H9 (cell line): ENCODE measurements at regions not wholly inside any gene's neighbourhood (a gene's known extent, or its start where the extent isn't known, plus 50 kb on each side); places are given as distances from the start of the nearest gene placed in this dataset.

Experiments
- DNase-seq: peaks from one replicate; pipeline ENCODE4 v3.0.0-alpha.2; 2017
- H2AFZ ChIP-seq: one replicate; pipeline ENCODE4 v1.6.1; 2013; ENCODE audit warnings: mild to moderate bottlenecking, low read length, control low read depth, moderate library complexity
- H2AK5ac ChIP-seq: 2 replicates; pipeline ENCODE4 v1.6.1; 2013; ENCODE audit warnings: low read length, control low read depth, mixed read lengths; ENCODE audit not compliant: insufficient read length
- H2BK120ac ChIP-seq: one replicate; pipeline ENCODE4 v1.6.1; 2013; ENCODE audit warnings: low read depth, mild to moderate bottlenecking, low read length, control low read depth, inconsistent platforms; ENCODE audit not compliant: poor library complexity, severe bottlenecking
- H2BK12ac ChIP-seq: 2 replicates; pipeline ENCODE4 v1.6.1; 2013; ENCODE audit warnings: low read length, control low read depth, mixed read lengths, low read depth; ENCODE audit not compliant: insufficient read length
- H2BK15ac ChIP-seq: 2 replicates; pipeline ENCODE4 v1.6.1; 2013; ENCODE audit warnings: low read depth, low read length, control low read depth
- H2BK20ac ChIP-seq: one replicate; pipeline ENCODE4 v1.6.1; 2013; ENCODE audit warnings: low read depth, mild to moderate bottlenecking, low read length, control low read depth, inconsistent platforms; ENCODE audit not compliant: poor library complexity, severe bottlenecking
- H2BK5ac ChIP-seq: 2 replicates; pipeline ENCODE4 v1.6.1; 2013; ENCODE audit warnings: low read length, control low read depth, mixed read lengths; ENCODE audit not compliant: insufficient read length
- H3K14ac ChIP-seq: 2 replicates; pipeline ENCODE4 v1.6.1; 2013; ENCODE audit warnings: low read length, control low read depth; ENCODE audit not compliant: insufficient read depth
- H3K18ac ChIP-seq: 2 replicates; pipeline ENCODE4 v1.6.1; 2013; ENCODE audit warnings: low read depth, mild to moderate bottlenecking, mixed read lengths, low read length, control low read depth; ENCODE audit not compliant: insufficient read length
- H3K23ac ChIP-seq: 2 replicates; pipeline ENCODE4 v1.6.1; 2013; ENCODE audit warnings: low read length, control low read depth, mixed read lengths, low read depth; ENCODE audit not compliant: insufficient read length
- H3K23me2 ChIP-seq: 2 replicates; pipeline ENCODE4 v1.6.1; 2013; ENCODE audit warnings: low read depth, mild to moderate bottlenecking, mixed read lengths, low read length, control low read depth; ENCODE audit not compliant: insufficient read length, poor library complexity, severe bottlenecking
- H3K27ac ChIP-seq: 2 replicates; pipeline ENCODE4 v1.5.1; 2013; ENCODE audit warnings: low read length, control low read depth, mixed read lengths, low read depth; ENCODE audit not compliant: insufficient read length
- H3K27me3 ChIP-seq: 2 replicates; pipeline ENCODE4 v1.6.1; 2013; ENCODE audit warnings: low read length, control low read depth, inconsistent platforms; ENCODE audit not compliant: insufficient read depth
- H3K4ac ChIP-seq: 2 replicates; pipeline ENCODE4 v1.6.1; 2013; ENCODE audit warnings: low read depth, mild to moderate bottlenecking, control low read depth, inconsistent platforms, low read length, moderate library complexity
- H3K4me1 ChIP-seq: 2 replicates; pipeline ENCODE4 v1.6.1; 2013; ENCODE audit warnings: low read length, control low read depth, inconsistent platforms; ENCODE audit not compliant: insufficient read depth
- H3K4me2 ChIP-seq: 2 replicates; pipeline ENCODE4 v1.6.1; 2013; ENCODE audit warnings: low read length, control low read depth, mixed read lengths; ENCODE audit not compliant: insufficient read length, insufficient read depth
- H3K56ac ChIP-seq: 2 replicates; pipeline ENCODE4 v1.6.1; 2013; ENCODE audit warnings: low read depth, mild to moderate bottlenecking, mixed read lengths, low read length, control low read depth; ENCODE audit not compliant: insufficient read length
- H3K79me1 ChIP-seq: 2 replicates; pipeline ENCODE4 v1.6.1; 2013; ENCODE audit warnings: low read depth, mild to moderate bottlenecking, moderate library complexity, low read length, control low read depth, inconsistent platforms; ENCODE audit not compliant: insufficient read depth, poor library complexity, severe bottlenecking
- H3K79me2 ChIP-seq: 2 replicates; pipeline ENCODE4 v1.6.1; 2013; ENCODE audit warnings: low read length, control low read depth, inconsistent platforms; ENCODE audit not compliant: insufficient read depth
- H3K9ac ChIP-seq: 2 replicates; pipeline ENCODE4 v1.6.1; 2013; ENCODE audit warnings: low read length, control low read depth, mixed read lengths; ENCODE audit not compliant: insufficient read length; ENCODE audit errors: extremely low read depth
- H3K9me3 ChIP-seq: one replicate; pipeline ENCODE4 v1.6.1; 2013; ENCODE audit warnings: low read depth, low read length, inconsistent platforms; ENCODE audit not compliant: control insufficient read depth
- H3T11ph ChIP-seq: one replicate; pipeline ENCODE4 v1.6.1; 2013; ENCODE audit warnings: mild to moderate bottlenecking, low read length, control low read depth, inconsistent platforms
- H4K20me1 ChIP-seq: one replicate; pipeline ENCODE4 v1.6.1; 2013; ENCODE audit not compliant: control insufficient read depth, insufficient read length, insufficient read depth
- H4K5ac ChIP-seq: 2 replicates; pipeline ENCODE4 v1.6.1; 2013; ENCODE audit warnings: low read depth, mild to moderate bottlenecking, mixed read lengths, low read length, control low read depth; ENCODE audit not compliant: insufficient read length
- H4K8ac ChIP-seq: replicated peaks from 2 replicates; pipeline ENCODE4 v1.6.1; 2013; ENCODE audit warnings: low read length, control low read depth, mixed read lengths, low read depth; ENCODE audit not compliant: insufficient read length
- H4K91ac ChIP-seq: 2 replicates; pipeline ENCODE4 v1.6.1; 2013; ENCODE audit warnings: low read depth, mild to moderate bottlenecking, moderate library complexity, mixed read lengths, low read length, control low read depth; ENCODE audit not compliant: insufficient read length
- H3K27ac Mint-ChIP-seq, 3 experiments: 2 replicates in 2 of 3; 3 replicates in 1 of 3; pipeline ENCODE4 v1.8.0; 2020 to 2021; ENCODE audit warnings: mixed read lengths in 3 of 3, mild to moderate bottlenecking in 1 of 3, moderate library complexity in 1 of 3
- H3K27me3 Mint-ChIP-seq: 2 replicates; pipeline ENCODE4 v1.8.0; 2021; ENCODE audit warnings: low read depth, mild to moderate bottlenecking, moderate library complexity, mixed read lengths
- H3K36me3 Mint-ChIP-seq, 3 experiments: 2 replicates in 2 of 3; 3 replicates in 1 of 3; pipeline ENCODE4 v1.8.0; 2020 to 2021; ENCODE audit warnings: low read depth in 3 of 3, mixed read lengths in 3 of 3; ENCODE audit not compliant: insufficient read depth in 1 of 3
- H3K4me1 Mint-ChIP-seq, 2 experiments: 2 replicates each; pipeline ENCODE4 v1.8.0; 2020; ENCODE audit warnings: mixed read lengths in 2 of 2
- H3K4me3 Mint-ChIP-seq, 2 experiments: 2 replicates in 1 of 2; 3 replicates in 1 of 2; pipeline ENCODE4 v1.8.0; 2020 to 2021; ENCODE audit warnings: mild to moderate bottlenecking in 2 of 2, mixed read lengths in 2 of 2, moderate library complexity in 1 of 2
- H3K9me3 Mint-ChIP-seq, 2 experiments: 2 replicates in 1 of 2; 3 replicates in 1 of 2; pipeline ENCODE4 v1.8.0; 2020; ENCODE audit warnings: mild to moderate bottlenecking in 2 of 2, mixed read lengths in 2 of 2, moderate library complexity in 1 of 2
- CTCF ChIP-seq: fragments of 200-600 bp; sonication (generic); conservative IDR thresholded peaks from 3 replicates; pipeline ENCODE4 v1.8.0; 2021; ENCODE audit warnings: antibody characterized with exemption, mild to moderate bottlenecking
- WGBS: extraction: QIAGEN DNeasy Blood & Tissue Kit; methylation state at CpG from one replicate; pipeline ENCODE4 v1.1.7; 2013; ENCODE audit warnings: missing lambda C conversion rate, low lambda C conversion rate, mixed read lengths; ENCODE audit not compliant: insufficient read length; ENCODE audit errors: extremely low coverage; 5-methylcytosine and 5-hydroxymethylcytosine counted together

- TF ChIP-seq CTCF, result peak; percentile 98
- Histone ChIP-seq H2AK5ac (no peak overlapping the region), H3K27me3 (no peaks in the 10 kb centered on the region), H2BK120ac (no peak overlapping the region), H3K23me2 (peaks cover 3% of the 10 kb centered on the region), H3K18ac (no peak overlapping the region), H3K56ac (no peak overlapping the region), H3K79me2 (no peaks in the 10 kb centered on the region), H4K5ac (no peak overlapping the region), H3K23ac (no peak overlapping the region), H3K9ac (peak overlapping the region; percentile 52), H3K79me1 (no peaks in the 10 kb centered on the region), H3K27ac (no peak overlapping the region), H3T11ph (no peak overlapping the region), H3K4me1 (no peaks in the 10 kb centered on the region), H4K20me1 (no peaks in the 10 kb centered on the region), H3K4ac (no peak overlapping the region), H2BK12ac (no peak overlapping the region), H2AFZ (peak overlapping the region; percentile 100), H2BK15ac (no peak overlapping the region), H3K14ac (no peak overlapping the region), H2BK20ac (no peak overlapping the region), H4K8ac (no peak overlapping the region), H3K9me3 (no peaks in the 10 kb centered on the region), H4K91ac (no peak overlapping the region), H3K4me2 (peak overlapping the region; percentile 76), H2BK5ac (no peak overlapping the region)
- Mint-ChIP-seq H3K27ac (no peak overlapping the region; a peak in 1 of 7 replicates), H3K36me3 (no peaks in the 10 kb centered on the region), H3K4me3 (peak overlapping the region; percentile 63 to 69; a peak in 4 of 5 replicates), H3K27me3 (peaks cover 17% of the 10 kb centered on the region), H3K4me1 (peaks cover 5 to 8% of the 10 kb centered on the region in 2 experiments), H3K9me3 (no peaks in the 10 kb centered on the region)
- DNase-seq, result peak; percentile 85
- WGBS, result no CpG with 5 or more reads among the region's 31 CpGs
Measured at GRCh38 chr13:75219479-75220237, 262.3 kb downstream of the TBC1D4 start.
